PC-3 (cell line): ENCODE measurements at regions not wholly inside any gene's neighbourhood (a gene's known extent, or its start where the extent isn't known, plus 50 kb on each side); places are given as distances from the start of the nearest gene placed in this dataset.

Experiments
- ATAC-seq: fragments of 200-7000 bp; cut with Tn5 transposase; 2 replicates; pipeline ENCODE4 v1.9.1; 2020; ENCODE audit warnings: mild to moderate bottlenecking, moderate library complexity
- BruUV-seq: library from RNA; stranded (reverse); fragments of 400-500 nt; replicated peaks from 2 replicates; lab custom pipeline; 2021; lab: Mats Ljungman, UMichigan
- CTCF ChIA-PET: fragments of 300-600 bp; sonication (Branson Sonifier 250); formaldehyde crosslinking; loops from one replicate; lab custom pipeline; 2022; ENCODE audit warnings: antibody characterized with exemption; lab: Charles Lee
- POLR2A ChIA-PET: fragments of 300-600 bp; sonication (Branson Sonifier 250); formaldehyde crosslinking; loops from one replicate; lab custom pipeline; 2022; ENCODE audit warnings: antibody characterized with exemption; ENCODE audit not compliant: unreplicated experiment; lab: Charles Lee
- DNase-seq: peaks from one replicate; pipeline ENCODE4 v3.0.0-alpha.2; 2015
- H2AFZ ChIP-seq: fragments of 300-600 bp; sonication (generic); 2 replicates; pipeline ENCODE4 v1.6.0; 2016; ENCODE audit warnings: antibody characterized with exemption, low read length
- H3F3A ChIP-seq: fragments of 300-600 bp; sonication (generic); one replicate; pipeline ENCODE4 v1.6.0; 2017; ENCODE audit warnings: antibody characterized with exemption, low read length, control low read depth, mild to moderate bottlenecking; ENCODE audit not compliant: unreplicated experiment
- H3K27ac ChIP-seq: fragments of 300-600 bp; sonication (generic); 2 replicates; pipeline ENCODE4 v1.5.1; 2016; ENCODE audit warnings: mild to moderate bottlenecking, low read length
- H3K27me3 ChIP-seq: fragments of 300-600 bp; sonication (generic); 2 replicates; pipeline ENCODE4 v1.6.1; 2016; ENCODE audit warnings: low read length, mixed read lengths
- H3K36me3 ChIP-seq: fragments of 300-600 bp; sonication (generic); 2 replicates; pipeline ENCODE4 v1.6.1; 2016; ENCODE audit warnings: low read depth, mixed run types, low read length, mixed read lengths
- H3K4me1 ChIP-seq: fragments of 300-600 bp; sonication (generic); 2 replicates; pipeline ENCODE4 v1.5.1; 2016; ENCODE audit warnings: low read length; ENCODE audit not compliant: insufficient read depth
- H3K4me2 ChIP-seq: fragments of 300-600 bp; sonication (generic); 2 replicates; pipeline ENCODE4 v1.6.0; 2016; ENCODE audit warnings: low read length
- H3K4me3 ChIP-seq: fragments of 300-600 bp; sonication (generic); 2 replicates; pipeline ENCODE4 v1.5.1; 2016; ENCODE audit warnings: mild to moderate bottlenecking, low read length, mixed read lengths
- H3K79me2 ChIP-seq: fragments of 300-600 bp; sonication (generic); 2 replicates; pipeline ENCODE4 v1.6.1; 2017; ENCODE audit warnings: low read length, mixed read lengths
- H3K9ac ChIP-seq: fragments of 300-600 bp; sonication (generic); 2 replicates; pipeline ENCODE4 v1.6.0; 2016; ENCODE audit warnings: mild to moderate bottlenecking, low read length
- H3K9me2 ChIP-seq: fragments of 300-600 bp; sonication (generic); replicated peaks from 2 replicates; pipeline ENCODE4 v1.6.1; 2016; ENCODE audit warnings: mixed run types, low read length, mixed read lengths
- H3K9me3 ChIP-seq: fragments of 300-600 bp; sonication (generic); 2 replicates; pipeline ENCODE4 v1.6.1; 2016; ENCODE audit warnings: low read length, mixed read lengths
- H4K20me1 ChIP-seq: fragments of 300-600 bp; sonication (generic); 2 replicates; pipeline ENCODE4 v1.6.1; 2016; ENCODE audit warnings: low read length, mixed read lengths
- CTCF ChIP-seq: fragments of 300-600 bp; sonication (generic); conservative IDR thresholded peaks from 2 replicates; pipeline ENCODE4 v1.5.1; 2017; ENCODE audit warnings: antibody characterized with exemption, low read depth, mild to moderate bottlenecking, low read length
- EZH2 ChIP-seq: fragments of 300-600 bp; sonication (generic); IDR thresholded peaks from one replicate; pipeline ENCODE4 v1.6.1; 2017; ENCODE audit warnings: antibody characterized with exemption, mild to moderate bottlenecking, low read length; ENCODE audit not compliant: unreplicated experiment
- EZH2phosphoT487 ChIP-seq: fragments of 300-600 bp; sonication (generic); IDR thresholded peaks from 2 replicates; pipeline ENCODE4 v1.6.1; 2018; ENCODE audit warnings: mild to moderate bottlenecking, antibody characterized with exemption, low read length, borderline replicate concordance
- intact Hi-C: fragments of 100-400 bp; cut with micrococcal nuclease; formaldehyde crosslinking; loops from 2 replicates; pipeline ENCODE4 v1.9.0; 2023

DNA sequence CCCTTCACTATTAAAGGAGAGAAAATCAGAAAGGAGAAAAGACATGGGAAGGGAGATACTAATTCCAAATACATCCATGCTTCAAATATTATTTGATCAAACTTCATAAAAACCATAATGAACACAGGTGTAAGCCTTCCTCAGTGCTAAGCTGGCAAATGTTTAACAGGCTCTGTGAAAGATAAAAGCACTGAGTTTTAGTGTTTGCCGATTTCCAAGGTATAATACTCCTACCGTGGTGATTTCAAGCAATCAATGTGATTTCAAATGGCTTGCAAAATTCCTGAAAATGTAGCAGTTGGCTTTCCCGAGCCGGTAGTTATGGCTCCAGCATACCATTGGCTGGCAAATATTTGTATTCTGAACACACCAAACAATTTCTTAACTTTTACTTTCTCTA is 732.3 kb upstream of the GOLIM4 start:
- no peak for DNase-seq
- Histone ChIP-seq H3F3A (no peaks in the 10 kb centered on the region), H3K4me3 (no peak overlapping the region), H3K9ac (no peak overlapping the region), H2AFZ (no peak overlapping the region), H3K9me2 (no peaks in the 10 kb centered on the region), H3K27ac (no peak overlapping the region), H3K9me3 (no peaks in the 10 kb centered on the region), H3K36me3 (no peaks in the 10 kb centered on the region), H3K79me2 (no peaks in the 10 kb centered on the region), H3K27me3 (no peaks in the 10 kb centered on the region), H3K4me1 (no peaks in the 10 kb centered on the region), H4K20me1 (no peaks in the 10 kb centered on the region), H3K4me2 (no peak overlapping the region)
- TF ChIP-seq EZH2phosphoT487 = no peak
- TF ChIP-seq CTCF = no peak
- no peak for TF ChIP-seq EZH2
- intact Hi-C loops = no loop called here
- BruUV-seq = no TSS peak
- CTCF ChIA-PET = no interaction called here
- no peak for ATAC-seq
- POLR2A ChIA-PET = interaction anchor here (0.6 kb wide), 1 partner anchor 79 kb away, joined by 9 read pairs; no protein-coding TSS in a partner anchor

GRCh38 chr3:168824107-168824506 is 728.4 kb upstream of the GOLIM4 start:
- POLR2A ChIA-PET = interaction anchor here (0.5 kb wide), 1 partner anchor 463 kb away, joined by 8 read pairs; no protein-coding TSS in a partner anchor

More at GRCh38 chr3:168824107-168824506, 728.4 kb upstream of the GOLIM4 start:
- H3K9me2 ChIP-seq = no peaks in the 10 kb centered on the region
- CTCF ChIA-PET = interaction anchor here (0.7 kb wide), 1 partner anchor 22 kb away, joined by 3 read pairs; no protein-coding TSS in a partner anchor
- no peaks in the 10 kb centered on the region for H3K4me1 ChIP-seq
- H3K9ac ChIP-seq = no peak overlapping the region
- no peak overlapping the region for H3K4me3 ChIP-seq
- no peaks in the 10 kb centered on the region for H3K27me3 ChIP-seq
- no TSS peak for BruUV-seq
- no peak overlapping the region for H3K4me2 ChIP-seq
- intact Hi-C loops = no loop called here
- TF ChIP-seq EZH2 (no peak), EZH2phosphoT487 (no peak), CTCF (no peak)
- ATAC-seq (no peak; the same call in 1 of the 2 replicates), DNase-seq (no peak)
- H2AFZ ChIP-seq = no peak overlapping the region
- no peak overlapping the region for H3K27ac ChIP-seq
- H3K79me2 ChIP-seq = no peaks in the 10 kb centered on the region
- no peaks in the 10 kb centered on the region for H3K36me3 ChIP-seq
- H3K9me3 ChIP-seq = no peaks in the 10 kb centered on the region
- no peaks in the 10 kb centered on the region for H4K20me1 ChIP-seq
- H3F3A ChIP-seq = no peaks in the 10 kb centered on the region
